ENCODE measurements at regions not wholly inside any gene's neighbourhood (a gene's known extent, or its start where the extent isn't known, plus 50 kb on each side); places are given as distances from the start of the nearest gene placed in this dataset.

DNA sequence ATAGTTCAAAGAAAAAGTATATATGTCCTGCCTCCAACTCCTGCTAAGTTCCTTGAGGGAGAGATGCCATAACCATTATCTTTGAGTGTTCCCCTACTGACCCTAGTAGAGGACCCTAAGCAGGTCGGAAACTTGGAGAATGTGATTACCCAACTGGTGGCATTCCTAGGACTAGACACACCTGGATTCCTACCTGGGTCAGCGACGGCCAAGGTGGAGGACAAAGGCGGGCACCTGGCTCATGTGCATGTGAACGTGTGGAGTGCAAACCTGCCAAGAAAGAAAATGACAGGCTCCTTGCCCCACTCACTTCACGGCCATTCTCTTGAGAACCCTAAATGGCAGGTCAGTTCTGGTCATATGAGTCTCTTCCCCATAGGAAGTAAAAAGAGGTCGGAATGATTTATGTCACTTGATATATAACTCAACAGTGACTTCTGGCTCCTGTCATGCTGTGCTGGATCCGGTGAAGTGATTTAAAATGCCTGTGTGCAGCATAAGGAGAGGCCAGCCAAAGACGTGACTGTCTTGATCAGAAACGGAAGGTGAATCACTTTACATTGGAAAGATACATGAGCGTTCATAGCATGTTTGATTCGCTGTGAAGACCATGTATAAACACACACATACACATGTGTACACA, 371.6 kb downstream of the EIPR1 start:
- no peak for TF ChIP-seq YY1 (IDR thresholded peaks at IDR 0.05; ENCODE audit: extremely low read depth, insufficient replicate concordance, low read depth, low read length)
- TF ChIP-seq, protein P1, sequence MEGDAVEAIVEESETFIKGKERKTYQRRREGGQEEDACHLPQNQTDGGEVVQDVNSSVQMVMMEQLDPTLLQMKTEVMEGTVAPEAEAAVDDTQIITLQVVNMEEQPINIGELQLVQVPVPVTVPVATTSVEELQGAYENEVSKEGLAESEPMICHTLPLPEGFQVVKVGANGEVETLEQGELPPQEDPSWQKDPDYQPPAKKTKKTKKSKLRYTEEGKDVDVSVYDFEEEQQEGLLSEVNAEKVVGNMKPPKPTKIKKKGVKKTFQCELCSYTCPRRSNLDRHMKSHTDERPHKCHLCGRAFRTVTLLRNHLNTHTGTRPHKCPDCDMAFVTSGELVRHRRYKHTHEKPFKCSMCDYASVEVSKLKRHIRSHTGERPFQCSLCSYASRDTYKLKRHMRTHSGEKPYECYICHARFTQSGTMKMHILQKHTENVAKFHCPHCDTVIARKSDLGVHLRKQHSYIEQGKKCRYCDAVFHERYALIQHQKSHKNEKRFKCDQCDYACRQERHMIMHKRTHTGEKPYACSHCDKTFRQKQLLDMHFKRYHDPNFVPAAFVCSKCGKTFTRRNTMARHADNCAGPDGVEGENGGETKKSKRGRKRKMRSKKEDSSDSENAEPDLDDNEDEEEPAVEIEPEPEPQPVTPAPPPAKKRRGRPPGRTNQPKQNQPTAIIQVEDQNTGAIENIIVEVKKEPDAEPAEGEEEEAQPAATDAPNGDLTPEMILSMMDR (IDR thresholded peaks at IDR 0.05 in 2 of 3, conservative IDR thresholded peaks at IDR 0.05 in 1 of 3; ENCODE audit: borderline replicate concordance in 1 of 3, insufficient read depth in 1 of 3, low read depth in 2 of 3, low read length in 2 of 3), result no peak
- TF ChIP-seq FOSL1 (IDR thresholded peaks at IDR 0.05; ENCODE audit: low read depth), result no peak

Measured in HCT116 (cell line).